ENCODE measurements at regions not wholly inside any gene's neighbourhood (a gene's known extent, or its start where the extent isn't known, plus 50 kb on each side); places are given as distances from the start of the nearest gene placed in this dataset.

- no peak for DNase-seq (ENCODE audit: low read depth)
These were observed 239.1 kb upstream of the RBFOX1 start for GRCh38 chr16:7093511-7093910.

GRCh38 chr16:7090628-7091115 lies 242.0 kb upstream of the RBFOX1 start:
- no peak for DNase-seq (ENCODE audit: low read depth)

DNA sequence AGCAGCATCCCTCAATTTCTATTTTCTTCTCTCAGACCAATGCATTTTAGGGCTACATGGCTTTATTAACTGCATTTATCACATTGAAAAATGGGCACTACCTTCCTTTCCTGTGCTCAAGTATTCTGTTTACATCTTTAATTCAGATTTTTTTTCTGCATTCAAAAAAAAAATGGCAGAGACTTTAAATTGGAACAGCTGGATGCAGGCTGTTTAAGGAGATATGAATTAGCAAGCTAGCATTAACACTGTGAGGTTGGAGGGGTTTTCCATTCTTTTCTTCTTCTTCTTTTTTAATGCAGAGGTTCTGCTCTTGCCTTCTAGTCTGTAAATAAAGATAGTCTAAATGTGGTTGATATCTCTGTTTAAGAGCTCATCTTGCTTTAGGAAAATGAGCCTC lies 242.9 kb upstream of the RBFOX1 start:
- no peak for DNase-seq (ENCODE audit: low read depth)

DNA sequence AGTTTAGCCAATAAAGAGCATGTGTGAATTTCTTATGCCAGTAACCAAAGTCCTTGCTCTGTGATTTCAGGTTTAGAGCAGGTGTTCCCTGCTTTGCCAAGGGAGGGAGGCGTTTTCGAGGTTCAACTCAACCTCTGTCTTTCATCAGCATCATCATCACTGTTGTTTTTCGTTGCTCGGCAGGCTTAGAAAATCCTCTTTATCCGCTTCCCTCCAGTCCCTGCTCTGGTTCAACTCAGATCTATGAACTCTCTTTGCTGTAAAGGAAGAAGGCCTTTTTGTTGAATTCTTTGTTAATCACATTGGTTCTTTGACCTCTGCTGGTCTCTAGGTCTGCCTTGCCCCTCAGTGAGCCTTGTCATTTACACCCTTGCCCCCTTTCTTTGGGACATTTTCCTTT lies 243.9 kb upstream of the RBFOX1 start:
- no peak for DNase-seq (ENCODE audit: low read depth)

DNA sequence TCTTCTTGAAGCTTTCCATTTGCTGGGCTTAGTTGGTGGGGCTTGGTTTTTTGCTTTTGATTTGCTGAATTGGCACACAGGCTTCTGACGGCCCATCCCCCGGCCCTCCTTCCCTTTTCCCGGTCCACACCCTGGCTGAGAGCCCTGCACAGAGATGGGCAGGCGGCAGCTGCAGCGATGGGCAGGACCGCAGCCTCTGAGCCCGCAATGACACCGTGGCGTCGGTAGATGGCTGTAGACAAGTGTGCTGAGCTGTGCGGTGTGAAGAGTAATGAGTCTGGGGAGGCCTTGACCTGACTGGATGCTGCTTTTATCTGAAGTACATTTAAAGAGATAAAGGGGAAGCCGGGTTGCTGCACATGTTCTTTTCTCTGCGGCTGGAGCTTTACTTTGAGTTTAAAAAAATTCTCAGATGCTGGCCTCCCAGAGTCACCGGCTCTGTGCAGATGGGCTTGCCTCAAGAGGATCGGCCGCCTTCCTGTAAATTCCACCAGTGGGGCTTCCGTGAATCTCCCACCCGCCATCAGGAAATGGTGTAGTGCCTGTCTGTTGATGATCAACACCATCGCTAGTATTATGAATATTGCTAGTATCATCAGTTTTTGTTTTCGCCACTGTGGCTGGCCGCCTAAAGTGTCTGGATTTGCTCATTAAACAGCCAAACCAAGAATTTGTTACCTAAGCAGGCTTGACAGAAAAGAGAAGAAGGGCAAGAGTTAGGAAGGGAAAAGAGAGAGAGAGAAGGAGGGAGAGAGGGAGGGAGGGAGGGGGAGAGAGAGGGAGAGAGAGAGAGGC lies 245.6 kb upstream of the RBFOX1 start:
- no peak for DNase-seq (ENCODE audit: low read depth)

- DNase-seq (ENCODE audit: low read depth): no peak
These were observed 246.9 kb upstream of the RBFOX1 start for GRCh38 chr16:7085776-7086175.

DNA sequence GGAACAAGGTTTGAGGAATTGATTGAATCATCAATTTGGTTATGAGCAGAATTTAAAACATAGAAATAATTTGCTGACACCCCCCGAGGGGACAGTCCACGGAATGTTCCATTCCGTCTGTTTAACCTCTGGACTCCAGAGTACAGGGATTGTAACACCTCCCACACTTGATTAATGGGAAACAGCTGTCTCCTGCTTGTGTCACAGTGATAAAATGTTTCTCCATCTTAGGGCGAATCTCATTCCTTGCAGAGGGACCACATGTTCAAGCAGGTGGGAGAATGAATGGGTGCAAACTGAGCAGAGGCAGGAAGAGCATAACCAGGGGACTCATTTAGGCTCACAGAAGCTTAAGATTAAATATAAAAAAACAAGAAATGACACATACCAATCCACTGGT lies 249.5 kb upstream of the RBFOX1 start:
- no peak for DNase-seq (ENCODE audit: low read depth)

- DNase-seq (ENCODE audit: low read depth): no peak
These were observed 255.0 kb upstream of the RBFOX1 start for GRCh38 chr16:7077636-7078035.

DNA sequence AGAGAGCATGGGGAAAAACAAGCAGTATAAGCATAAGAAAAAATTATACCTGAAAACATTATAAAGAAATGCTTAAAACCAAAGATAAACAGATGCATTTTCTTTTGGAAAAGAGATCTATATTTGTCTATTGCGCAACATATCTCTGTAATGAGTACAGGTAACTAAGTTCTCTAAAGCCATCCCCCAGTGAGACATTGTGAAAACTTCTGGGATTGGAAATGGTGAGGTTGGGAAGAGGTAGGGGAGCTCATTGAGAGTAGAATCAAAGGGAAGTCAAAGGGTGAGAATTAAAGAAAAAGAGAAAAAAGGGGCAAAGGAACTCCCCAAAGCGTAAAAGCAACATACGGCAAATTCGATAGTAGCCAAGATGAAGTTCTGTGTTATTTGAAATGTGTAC lies 257.9 kb upstream of the RBFOX1 start:
- DNase-seq (ENCODE audit: low read depth): no peak

- DNase-seq (ENCODE audit: low read depth): no peak
These were observed 275.2 kb upstream of the RBFOX1 start for GRCh38 chr16:7057458-7057857.

DNA sequence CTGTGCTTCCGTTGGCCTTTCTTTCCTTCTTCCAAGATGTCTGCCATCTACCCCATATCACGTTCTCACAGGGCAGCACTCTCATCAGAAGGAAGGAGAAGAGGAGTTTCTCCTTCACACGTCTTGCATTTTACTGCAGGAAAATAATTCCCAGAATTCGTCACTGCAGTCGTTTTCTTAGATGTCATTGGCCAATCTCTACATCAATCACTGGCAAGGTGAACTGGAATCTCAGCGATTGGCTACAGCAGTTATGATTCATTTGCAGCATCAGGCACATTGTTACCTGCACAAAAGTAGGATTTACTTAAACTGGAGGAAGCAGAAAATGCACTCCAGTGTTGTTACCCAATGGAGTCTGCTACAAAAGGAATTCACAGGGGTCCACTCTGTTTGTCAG lies 277.2 kb upstream of the RBFOX1 start:
- no peak for DNase-seq (ENCODE audit: low read depth)

DNA sequence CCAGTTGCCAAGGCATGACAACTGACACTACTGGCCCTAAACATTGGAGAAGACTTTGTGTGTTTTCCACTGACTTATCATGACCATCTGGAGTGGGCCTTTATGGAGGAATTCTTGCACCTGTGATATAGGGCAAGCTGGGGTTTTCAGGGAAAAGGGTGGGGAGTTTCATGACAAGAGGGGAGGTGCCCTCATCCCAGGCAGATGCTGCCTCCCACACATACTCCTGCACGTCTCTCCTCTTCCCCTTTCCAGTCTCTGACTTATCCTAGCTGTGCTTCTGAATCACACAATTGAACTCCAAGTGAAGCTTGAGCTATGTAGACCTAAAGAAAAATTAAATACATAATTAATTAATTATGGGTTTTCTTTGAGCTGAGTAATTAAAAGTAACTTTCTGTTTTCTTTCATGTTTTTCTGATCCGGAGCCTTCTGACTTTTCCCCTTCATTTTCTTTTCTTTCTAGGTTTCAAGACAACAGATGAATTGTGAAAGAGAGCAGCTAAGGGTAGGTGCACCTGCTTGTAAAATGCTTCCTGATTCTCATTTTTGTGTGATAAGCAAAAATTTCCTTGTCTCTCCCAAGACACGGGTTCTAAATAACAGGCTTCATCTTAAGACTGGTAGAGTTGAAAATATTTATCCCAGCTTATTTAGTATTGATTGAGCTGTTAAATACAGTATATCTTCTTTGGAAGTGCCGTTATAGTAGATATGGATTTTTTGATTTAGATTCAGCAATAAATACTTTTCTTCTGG lies 280.9 kb upstream of the RBFOX1 start:
- no peak for DNase-seq (ENCODE audit: low read depth)

DNA sequence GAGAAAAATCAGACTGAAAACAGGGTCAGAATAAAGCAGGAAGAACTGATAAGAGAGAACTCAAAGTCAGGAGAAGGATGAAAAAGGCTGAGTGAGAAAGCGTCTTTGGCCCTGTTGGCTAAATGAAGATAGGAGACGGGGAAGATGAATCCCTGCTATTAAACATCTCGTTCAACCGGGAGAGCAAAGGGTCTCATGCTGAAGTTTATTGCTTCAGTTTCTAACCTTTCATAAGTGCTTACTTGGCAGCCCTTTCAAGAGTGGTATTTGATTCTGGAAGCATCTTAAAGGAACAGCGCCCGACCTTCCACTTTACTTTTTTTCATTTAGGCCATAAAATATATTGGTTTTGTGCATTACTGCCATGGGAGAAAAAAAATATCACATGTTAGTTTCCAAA lies 288.3 kb upstream of the RBFOX1 start:
- no peak for DNase-seq (ENCODE audit: low read depth)

- DNase-seq (ENCODE audit: low read depth): no peak
These were observed 294.2 kb upstream of the RBFOX1 start for GRCh38 chr16:7038475-7038874.

GRCh38 chr16:7037495-7037894 lies 295.1 kb upstream of the RBFOX1 start:
- no peak for DNase-seq (ENCODE audit: low read depth)

DNA sequence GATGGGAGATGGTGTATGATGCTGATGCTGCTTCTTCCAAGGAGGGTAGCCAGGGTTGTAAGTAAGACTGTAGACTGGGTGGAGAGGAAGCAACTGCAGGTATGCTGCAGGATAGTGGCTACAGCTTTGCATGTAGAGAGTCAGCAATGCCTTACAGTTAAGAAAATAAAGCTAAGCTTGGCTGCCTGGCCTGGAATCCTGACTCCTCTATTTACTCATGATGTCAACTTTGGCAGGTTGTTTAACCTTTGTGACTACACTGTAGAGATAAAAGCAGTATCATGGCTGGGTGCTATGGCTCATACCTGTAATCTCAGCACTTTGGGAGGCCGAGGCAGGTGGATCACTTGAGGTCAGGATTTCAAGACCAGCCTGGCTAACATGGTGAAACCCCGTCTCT lies 301.6 kb upstream of the RBFOX1 start:
- DNase-seq (ENCODE audit: low read depth): no peak

DNA sequence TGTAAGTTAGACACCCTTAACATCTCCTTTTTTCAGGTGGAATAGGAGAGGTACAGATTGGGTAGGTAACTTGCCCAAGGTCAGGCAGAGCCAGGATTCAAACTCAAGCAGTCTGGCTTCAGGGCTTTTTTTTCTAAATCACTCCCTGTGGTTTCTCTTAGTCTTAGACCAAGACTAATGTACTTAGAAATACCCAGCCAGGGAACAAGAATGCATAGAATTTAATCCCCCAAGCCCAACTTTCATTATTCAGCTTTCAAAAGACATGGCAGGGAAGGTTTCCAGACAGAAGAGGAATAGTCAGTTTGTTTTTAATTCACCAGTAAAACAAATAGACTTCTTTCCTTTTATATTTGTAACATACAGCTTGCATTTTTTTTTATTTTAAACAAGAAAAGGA lies 305.2 kb upstream of the RBFOX1 start:
- no peak for DNase-seq (ENCODE audit: low read depth)

DNA sequence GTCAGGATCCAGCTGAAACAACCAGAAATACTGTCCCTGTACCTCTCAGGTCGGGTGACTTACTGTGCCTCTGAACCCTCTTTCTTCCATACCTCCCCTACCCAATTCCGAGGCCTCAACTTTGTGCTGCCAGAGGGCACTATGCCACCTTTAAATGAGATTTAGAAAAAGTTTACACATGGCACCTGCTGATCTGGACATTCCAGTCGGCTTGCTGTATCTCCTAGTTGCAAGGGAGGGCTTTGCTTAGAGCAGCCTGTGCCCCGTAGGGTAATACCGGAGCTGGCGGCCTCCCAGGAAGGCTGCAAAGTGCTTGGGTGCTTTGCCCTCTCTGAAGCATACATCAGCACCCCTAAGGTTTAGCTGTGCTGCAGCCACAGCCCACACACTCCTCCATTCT lies 306.0 kb upstream of the RBFOX1 start:
- no peak for DNase-seq (ENCODE audit: low read depth)

DNA sequence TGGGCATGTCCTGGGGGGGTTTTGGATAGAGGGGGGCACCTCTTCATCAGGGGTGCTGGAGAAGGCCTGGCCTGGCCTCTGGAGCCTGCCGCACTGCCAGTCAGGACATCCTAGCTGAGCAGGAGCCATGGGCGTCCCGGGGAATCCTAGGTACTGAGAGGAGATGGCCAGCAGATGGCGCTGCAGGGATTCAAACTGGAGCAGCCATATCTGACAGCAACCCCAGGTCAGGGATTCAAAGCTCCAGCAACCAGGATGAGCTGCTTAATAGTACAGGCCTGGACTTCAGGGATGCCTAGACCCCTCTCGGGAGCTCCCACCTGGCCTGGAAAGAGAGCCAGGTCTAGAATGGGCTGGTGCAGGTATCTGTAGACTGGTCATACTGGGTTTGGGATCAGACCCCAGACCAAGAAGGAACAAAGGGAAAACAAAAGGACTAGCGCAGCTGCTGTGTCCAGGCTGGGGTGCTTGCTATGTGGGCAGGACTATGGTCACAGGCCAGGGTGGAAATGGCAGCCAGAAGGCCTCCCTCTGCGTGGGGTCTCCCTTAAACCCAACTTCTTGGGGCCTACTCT lies 306.9 kb upstream of the RBFOX1 start:
- DNase-seq (ENCODE audit: low read depth): no peak

GRCh38 chr16:7021653-7022275 lies 310.9 kb upstream of the RBFOX1 start:
- DNase-seq (ENCODE audit: low read depth): no peak

DNA sequence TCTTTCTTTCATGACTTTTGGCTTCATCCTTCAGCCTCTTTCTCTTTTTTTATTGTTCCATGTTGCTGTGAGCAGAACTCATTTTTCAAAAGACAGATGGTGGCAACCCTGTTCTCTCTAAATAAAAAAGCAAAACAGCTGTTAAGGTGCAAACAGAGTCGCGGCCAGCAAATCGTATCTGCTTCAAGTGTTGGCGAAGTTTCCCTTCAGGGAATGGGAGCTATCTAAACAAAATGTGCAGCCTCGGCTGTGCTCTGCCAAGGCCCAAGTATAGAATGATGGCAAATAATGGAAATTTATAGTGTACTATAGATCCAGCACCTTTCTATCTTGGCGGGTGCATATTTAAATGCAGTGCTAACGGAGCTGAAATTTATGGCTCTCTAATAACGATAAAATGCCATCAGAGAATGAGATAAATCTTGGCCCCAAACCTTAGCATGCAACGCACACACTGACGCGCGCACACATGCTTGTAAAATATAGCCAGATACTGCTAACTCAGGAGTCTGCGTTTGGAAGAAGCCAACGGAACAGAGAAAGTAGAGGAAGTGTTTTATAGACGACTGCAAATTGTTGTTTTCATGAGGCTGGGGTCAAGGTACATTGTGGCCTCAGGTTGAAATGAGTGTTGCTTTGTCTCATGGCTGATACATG lies 315.5 kb upstream of the RBFOX1 start:
- DNase-seq (ENCODE audit: low read depth): no peak

GRCh38 chr16:7014756-7015155 lies 317.9 kb upstream of the RBFOX1 start:
- DNase-seq (ENCODE audit: low read depth): no peak

Measured in activated gamma-delta T cell treated with anti-CD3 and anti-CD28 coated beads, Interleukin-2, amount 50 U/mL, for 16 hours (primary cell).